Type B pancreatic cell (in vitro differentiated cells): ENCODE measurements at regions not wholly inside any gene's neighbourhood (a gene's known extent, or its start where the extent isn't known, plus 50 kb on each side); places are given as distances from the start of the nearest gene placed in this dataset.
A peak's percentile ranks its signal among the peaks of the same experiment; 100 is the strongest.

Experiments used
- DNase-seq: peaks from one replicate; pipeline ENCODE4 v3.0.0; 2021; ENCODE audit warnings: mixed read lengths; ENCODE audit not compliant: unreplicated experiment; ENCODE audit errors: extremely low spot score
- H3K27ac Mint-ChIP-seq: 2 replicates; pipeline ENCODE4 v1.8.0; 2021; ENCODE audit warnings: mild to moderate bottlenecking, mixed read lengths
- H3K27me3 Mint-ChIP-seq: 2 replicates; pipeline ENCODE4 v1.8.0; 2021; ENCODE audit warnings: mixed read lengths
- H3K36me3 Mint-ChIP-seq: 2 replicates; pipeline ENCODE4 v1.8.0; 2021; ENCODE audit warnings: mixed read lengths
- H3K4me1 Mint-ChIP-seq: one replicate; pipeline ENCODE4 v1.8.0; 2021; ENCODE audit warnings: mixed read lengths; ENCODE audit not compliant: unreplicated experiment
- H3K4me3 Mint-ChIP-seq: 2 replicates; pipeline ENCODE4 v1.8.0; 2021; ENCODE audit warnings: mild to moderate bottlenecking, mixed read lengths
- H3K9me3 Mint-ChIP-seq: 2 replicates; pipeline ENCODE4 v1.8.0; 2021; ENCODE audit warnings: mixed read lengths
- CTCF ChIP-seq: fragments of 200-600 bp; sonication (generic); conservative IDR thresholded peaks from 2 replicates; pipeline ENCODE4 v1.5.0; 2021; ENCODE audit warnings: antibody characterized with exemption, mild to moderate bottlenecking

- Mint-ChIP-seq H3K36me3 (no peaks in the 10 kb centered on the region), H3K27me3 (no peaks in the 10 kb centered on the region), H3K4me1 (peaks cover 4% of the 10 kb centered on the region), H3K9me3 (no peaks in the 10 kb centered on the region), H3K4me3 (no peak overlapping the region), H3K27ac (no peak overlapping the region)
- DNase-seq = no peak
- no peak for TF ChIP-seq CTCF
These were observed 1254.9 kb upstream of the WWC1 start for GRCh38 chr5:167036585-167036984.

- Mint-ChIP-seq H3K9me3 (no peaks in the 10 kb centered on the region), H3K27me3 (no peaks in the 10 kb centered on the region), H3K27ac (no peak overlapping the region), H3K4me3 (no peak overlapping the region), H3K4me1 (no peaks in the 10 kb centered on the region), H3K36me3 (no peaks in the 10 kb centered on the region)
- no peak for DNase-seq
- peak; percentile 80 for TF ChIP-seq CTCF
These were observed 1242.3 kb upstream of the WWC1 start for GRCh38 chr5:167049043-167049663.

- H3K27me3 Mint-ChIP-seq = no peaks in the 10 kb centered on the region
- TF ChIP-seq CTCF = no peak
- no peaks in the 10 kb centered on the region for H3K9me3 Mint-ChIP-seq
- no peaks in the 10 kb centered on the region for H3K4me1 Mint-ChIP-seq
- H3K27ac Mint-ChIP-seq = no peak overlapping the region
- DNase-seq = no peak
- no peaks in the 10 kb centered on the region for H3K36me3 Mint-ChIP-seq
- H3K4me3 Mint-ChIP-seq = no peak overlapping the region
These were observed 1241.5 kb upstream of the WWC1 start for GRCh38 chr5:167049771-167050567.

GRCh38 chr5:167050568-167051401 lies 1240.7 kb upstream of the WWC1 start:
- Mint-ChIP-seq H3K27me3 (no peaks in the 10 kb centered on the region), H3K4me3 (no peak overlapping the region), H3K36me3 (no peaks in the 10 kb centered on the region), H3K4me1 (no peaks in the 10 kb centered on the region), H3K9me3 (peaks cover 4% of the 10 kb centered on the region), H3K27ac (no peak overlapping the region)
- no peak for DNase-seq
- TF ChIP-seq CTCF = no peak

- H3K4me1 Mint-ChIP-seq = no peaks in the 10 kb centered on the region
- H3K36me3 Mint-ChIP-seq = no peaks in the 10 kb centered on the region
- peaks cover 4% of the 10 kb centered on the region for H3K9me3 Mint-ChIP-seq
- no peak overlapping the region for H3K4me3 Mint-ChIP-seq
- no peaks in the 10 kb centered on the region for H3K27me3 Mint-ChIP-seq
- no peak for TF ChIP-seq CTCF
- no peak overlapping the region for H3K27ac Mint-ChIP-seq
- no peak for DNase-seq
These were observed 1240.1 kb upstream of the WWC1 start for GRCh38 chr5:167051402-167051768.
